ENCODE measurements at regions not wholly inside any gene's neighbourhood (a gene's known extent, or its start where the extent isn't known, plus 50 kb on each side); places are given as distances from the start of the nearest gene placed in this dataset.
"Not testable (repeated sequence)": the region's sequence is repeated elsewhere in the genome, so short reads cannot be mapped to it uniquely, and the experiment has no call there.

GRCh38 chr13:79859756-79860155 lies 378.8 kb downstream of the NDFIP2 start:
- DNase-seq: no peak

GRCh38 chr13:79853251-79853650 lies 372.3 kb downstream of the NDFIP2 start:
- DNase-seq: no peak

GRCh38 chr13:79851318-79851717 lies 370.4 kb downstream of the NDFIP2 start:
- DNase-seq: no peak

GRCh38 chr13:79847882-79848592 lies 367.1 kb downstream of the NDFIP2 start:
- no peak for DNase-seq

GRCh38 chr13:79846386-79846785 lies 365.4 kb downstream of the NDFIP2 start:
- DNase-seq: no peak

GRCh38 chr13:79837741-79838450 lies 356.9 kb downstream of the NDFIP2 start:
- no peak for DNase-seq

- not testable (repeated sequence) for DNase-seq
These were observed 355.2 kb downstream of the NDFIP2 start for GRCh38 chr13:79836121-79836520.

- no peak for DNase-seq
These were observed 353.9 kb downstream of the NDFIP2 start for GRCh38 chr13:79834876-79835275.

GRCh38 chr13:79833991-79834390 lies 353.0 kb downstream of the NDFIP2 start:
- no peak for DNase-seq

GRCh38 chr13:79831556-79831955 lies 350.6 kb downstream of the NDFIP2 start:
- DNase-seq: no peak

GRCh38 chr13:79830945-79831344 lies 350.0 kb downstream of the NDFIP2 start:
- no peak for DNase-seq

GRCh38 chr13:79830426-79830825 lies 349.5 kb downstream of the NDFIP2 start:
- no peak for DNase-seq

- no peak for DNase-seq
These were observed 348.9 kb downstream of the NDFIP2 start for GRCh38 chr13:79829880-79830279.

- DNase-seq: no peak
These were observed 345.0 kb downstream of the NDFIP2 start for GRCh38 chr13:79825959-79826358.

GRCh38 chr13:79815041-79815440 lies 334.1 kb downstream of the NDFIP2 start:
- no peak for DNase-seq

GRCh38 chr13:79812070-79812850 lies 331.3 kb downstream of the NDFIP2 start:
- DNase-seq: no peak

- no peak for DNase-seq
These were observed 330.2 kb downstream of the NDFIP2 start for GRCh38 chr13:79811170-79811569.

- DNase-seq: no peak
These were observed 329.7 kb downstream of the NDFIP2 start for GRCh38 chr13:79810669-79811068.

- no peak for DNase-seq
These were observed 329.1 kb downstream of the NDFIP2 start for GRCh38 chr13:79810018-79810417.

- no peak for DNase-seq
These were observed 327.5 kb downstream of the NDFIP2 start for GRCh38 chr13:79808475-79808874.

GRCh38 chr13:79807554-79807953 lies 326.6 kb downstream of the NDFIP2 start:
- DNase-seq: no peak

- no peak for DNase-seq
These were observed 325.9 kb downstream of the NDFIP2 start for GRCh38 chr13:79806821-79807220.

- no peak for DNase-seq
These were observed 324.4 kb downstream of the NDFIP2 start for GRCh38 chr13:79805317-79805716.

GRCh38 chr13:79803989-79804388 lies 323.0 kb downstream of the NDFIP2 start:
- DNase-seq: no peak
